BJ (cell line): ENCODE measurements at regions not wholly inside any gene's neighbourhood (a gene's known extent, or its start where the extent isn't known, plus 50 kb on each side); places are given as distances from the start of the nearest gene placed in this dataset.

Experiments used
- CTCF ChIA-PET: fragments of 350-600 bp; formaldehyde crosslinking; extraction: SDS; loops from one replicate; lab custom pipeline; 2021; ENCODE audit warnings: antibody characterized with exemption, inconsistent platforms; lab: Yijun Ruan, JAX
- POLR2A ChIA-PET: fragments of 300-600 bp; sonication (Branson Sonifier 250); formaldehyde crosslinking; extraction: SDS; loops from one replicate; lab custom pipeline; 2021; ENCODE audit warnings: antibody characterized with exemption; lab: Charles Lee
- DNase-seq: peaks from one replicate; pipeline ENCODE4 v3.0.0-alpha.2; 2011; ENCODE audit warnings: low read depth
- H3K27me3 ChIP-seq: 2 replicates; pipeline ENCODE4 v1.6.0; 2011; ENCODE audit warnings: low read length; ENCODE audit not compliant: control insufficient read depth, insufficient read depth
- H3K36me3 ChIP-seq: 2 replicates; pipeline ENCODE4 v1.5.1; 2011; ENCODE audit warnings: low read length; ENCODE audit not compliant: control insufficient read depth, insufficient read depth
- H3K4me3 ChIP-seq: 2 replicates; pipeline ENCODE4 v1.5.1; 2011; ENCODE audit warnings: low read depth, mild to moderate bottlenecking, control low read depth, low read length
- CTCF ChIP-seq: IDR thresholded peaks from 2 replicates; pipeline ENCODE4 v1.5.1; 2011; ENCODE audit warnings: low read depth, mild to moderate bottlenecking, control low read depth, inconsistent platforms, low read length, moderate library complexity; ENCODE audit not compliant: insufficient read depth

- no peak for TF ChIP-seq CTCF
- POLR2A ChIA-PET, result no interaction called here
- CTCF ChIA-PET, result no interaction called here
These were observed 56.7 kb downstream of the P2RY1 start for GRCh38 chr3:152891678-152892077.

GRCh38 chr3:152892446-152892845 is 57.5 kb downstream of the P2RY1 start:
- no peak overlapping the region for H3K4me3 ChIP-seq
- no peak for DNase-seq
- ChIA-PET POLR2A (no interaction called here), CTCF (no interaction called here)
- H3K36me3 ChIP-seq, result no peaks in the 10 kb centered on the region
- TF ChIP-seq CTCF, result no peak
- H3K27me3 ChIP-seq, result no peaks in the 10 kb centered on the region

More at GRCh38 chr3:152891678-152892077, 56.7 kb downstream of the P2RY1 start:
- Histone ChIP-seq H3K36me3 (no peaks in the 10 kb centered on the region), H3K27me3 (no peaks in the 10 kb centered on the region), H3K4me3 (no peak overlapping the region)
- no peak for DNase-seq

- Histone ChIP-seq H3K4me3 (no peak overlapping the region), H3K27me3 (no peaks in the 10 kb centered on the region), H3K36me3 (no peaks in the 10 kb centered on the region)
- ChIA-PET CTCF (no interaction called here), POLR2A (no interaction called here)
- no peak for DNase-seq
- TF ChIP-seq CTCF, result no peak
These were observed 58.7 kb downstream of the P2RY1 start for GRCh38 chr3:152893647-152894046.

- ChIA-PET POLR2A (no interaction called here), CTCF (no interaction called here)
- Histone ChIP-seq H3K27me3 (no peaks in the 10 kb centered on the region), H3K4me3 (no peak overlapping the region), H3K36me3 (no peaks in the 10 kb centered on the region)
- no peak for DNase-seq
- TF ChIP-seq CTCF, result no peak
These were observed 64.4 kb downstream of the P2RY1 start for GRCh38 chr3:152899306-152899705.

- no peak for DNase-seq
- no peak for TF ChIP-seq CTCF
- ChIA-PET CTCF (no interaction called here), POLR2A (no interaction called here)
- H3K36me3 ChIP-seq, result no peaks in the 10 kb centered on the region
- H3K27me3 ChIP-seq, result no peaks in the 10 kb centered on the region
- H3K4me3 ChIP-seq, result no peak overlapping the region
These were observed 67.3 kb downstream of the P2RY1 start for GRCh38 chr3:152902141-152902669.
